GM23338 (cell line): ENCODE measurements at regions not wholly inside any gene's neighbourhood (a gene's known extent, or its start where the extent isn't known, plus 50 kb on each side); places are given as distances from the start of the nearest gene placed in this dataset.

Experiments
- ATAC-seq: fragments of 200-7000 bp; cut with Tn5 transposase; 3 replicates; pipeline ENCODE4 v1.9.1; 2020
- DNase-seq: peaks from one replicate; pipeline ENCODE4 v3.0.0-alpha.2; 2015; ENCODE audit warnings: low spot score
- H2AFZ ChIP-seq: fragments of 200-600 bp; sonication (generic); 2 replicates; pipeline ENCODE4 v1.8.0; 2016; ENCODE audit warnings: antibody characterized with exemption, mild to moderate bottlenecking, moderate library complexity
- H3F3A ChIP-seq: fragments of 200-600 bp; sonication (generic); replicated peaks from 2 replicates; pipeline ENCODE4 v1.8.0; 2017; ENCODE audit warnings: antibody characterized with exemption, mixed run types, low read depth
- H3K27ac ChIP-seq: fragments of 200-600 bp; sonication (generic); 2 replicates; pipeline ENCODE4 v1.6.1; 2016; ENCODE audit warnings: low read depth
- H3K27me3 ChIP-seq: fragments of 200-600 bp; sonication (generic); 2 replicates; pipeline ENCODE4 v1.8.0; 2016; ENCODE audit warnings: mild to moderate bottlenecking, mixed run types, moderate library complexity; ENCODE audit not compliant: insufficient read depth
- H3K36me3 ChIP-seq: fragments of 200-600 bp; sonication (generic); 2 replicates; pipeline ENCODE4 v1.8.0; 2016; ENCODE audit warnings: mild to moderate bottlenecking; ENCODE audit not compliant: insufficient read depth
- H3K4me1 ChIP-seq: fragments of 200-600 bp; sonication (generic); 2 replicates; pipeline ENCODE4 v1.8.0; 2016; ENCODE audit warnings: mild to moderate bottlenecking, moderate library complexity; ENCODE audit not compliant: insufficient read depth
- H3K4me2 ChIP-seq: fragments of 200-600 bp; sonication (generic); 2 replicates; pipeline ENCODE4 v1.7.1; 2017; ENCODE audit warnings: mixed run types
- H3K4me3 ChIP-seq: fragments of 200-600 bp; sonication (generic); 2 replicates; pipeline ENCODE4 v1.6.1; 2016; ENCODE audit warnings: mixed run types
- H3K79me2 ChIP-seq: fragments of 200-600 bp; sonication (generic); replicated peaks from 2 replicates; pipeline ENCODE4 v1.8.0; 2017; ENCODE audit warnings: mild to moderate bottlenecking; ENCODE audit not compliant: insufficient read depth
- H3K9me2 ChIP-seq: fragments of 200-600 bp; sonication (generic); 2 replicates; pipeline ENCODE4 v1.8.0; 2017; ENCODE audit not compliant: insufficient read depth
- H4K20me1 ChIP-seq: fragments of 200-600 bp; sonication (generic); replicated peaks from 2 replicates; pipeline ENCODE4 v1.8.0; 2017; ENCODE audit warnings: mild to moderate bottlenecking; ENCODE audit not compliant: insufficient read depth
- H3K27ac Mint-ChIP-seq: 2 replicates; pipeline ENCODE4 v1.8.0; 2020; ENCODE audit warnings: inconsistent platforms, mild to moderate bottlenecking, moderate library complexity, mixed read lengths
- H3K27me3 Mint-ChIP-seq: 3 replicates; pipeline ENCODE4 v1.8.0; 2022; ENCODE audit warnings: low read depth, mild to moderate bottlenecking, moderate library complexity, mixed read lengths, inconsistent platforms; ENCODE audit not compliant: insufficient read depth, poor library complexity
- H3K36me3 Mint-ChIP-seq: 3 replicates; pipeline ENCODE4 v1.8.0; 2021; ENCODE audit warnings: low read depth, mild to moderate bottlenecking, inconsistent platforms, moderate library complexity, mixed read lengths
- H3K4me1 Mint-ChIP-seq: 3 replicates; pipeline ENCODE4 v1.8.0; 2020; ENCODE audit warnings: mild to moderate bottlenecking, inconsistent platforms, mixed read lengths
- H3K4me3 Mint-ChIP-seq: 3 replicates; pipeline ENCODE4 v1.8.0; 2021; ENCODE audit warnings: moderate library complexity, mild to moderate bottlenecking, inconsistent platforms, mixed read lengths
- H3K9me3 Mint-ChIP-seq: 3 replicates; pipeline ENCODE4 v1.8.0; 2020; ENCODE audit warnings: moderate library complexity, mild to moderate bottlenecking, inconsistent platforms, mixed read lengths
- CREB1 ChIP-seq: fragments of 250-450 bp; sonication (Bioruptor Pico); IDR thresholded peaks from 2 replicates; pipeline ENCODE4 v1.5.0; 2020; ENCODE audit warnings: low read depth, mild to moderate bottlenecking, moderate library complexity
- EZH2 ChIP-seq: fragments of 200-600 bp; sonication (generic); IDR thresholded peaks from one replicate; pipeline ENCODE4 v1.8.0; 2017; ENCODE audit warnings: antibody characterized with exemption, mild to moderate bottlenecking, low read depth; ENCODE audit not compliant: unreplicated experiment
- EZH2phosphoT487 ChIP-seq: fragments of 200-600 bp; sonication (generic); IDR thresholded peaks from one replicate; pipeline ENCODE4 v1.8.1; 2018; ENCODE audit warnings: antibody characterized with exemption; ENCODE audit not compliant: unreplicated experiment
- JUNB ChIP-seq: IDR thresholded peaks from one replicate; pipeline ENCODE4 v1.6.1; 2016; ENCODE audit warnings: antibody characterized with exemption; ENCODE audit not compliant: unreplicated experiment
- NANOG ChIP-seq: IDR thresholded peaks from 2 replicates; pipeline ENCODE4 v1.6.1; 2016; ENCODE audit warnings: antibody characterized with exemption, borderline replicate concordance
- POLR2AphosphoS5 ChIP-seq: IDR thresholded peaks from 2 replicates; pipeline ENCODE4 v1.6.1; 2016; ENCODE audit warnings: antibody characterized with exemption, low read depth
- STAT1 ChIP-seq: IDR thresholded peaks from one replicate; pipeline ENCODE4 v1.6.1; 2016; ENCODE audit warnings: antibody characterized with exemption; ENCODE audit not compliant: unreplicated experiment
- ZNF114 ChIP-seq: fragments of 250-450 bp; sonication (Bioruptor Pico); IDR thresholded peaks from 2 replicates; pipeline ENCODE4 v1.5.0; 2020; ENCODE audit warnings: mild to moderate bottlenecking, moderate library complexity
- ZNF331 ChIP-seq: fragments of 250-450 bp; sonication (Bioruptor Pico); IDR thresholded peaks from 2 replicates; pipeline ENCODE4 v1.5.0; 2020; ENCODE audit warnings: low read depth, mild to moderate bottlenecking, moderate library complexity
- TF ChIP-seq, protein P1 (sequence below): fragments of 250-450 bp; sonication (Bioruptor Pico); IDR thresholded peaks from 2 replicates; pipeline ENCODE4 v1.5.0; 2020; ENCODE audit warnings: mild to moderate bottlenecking, moderate library complexity
- TF ChIP-seq, protein P2 (sequence below): IDR thresholded peaks from one replicate; pipeline ENCODE4 v1.6.1; 2018; ENCODE audit warnings: antibody characterized with exemption; ENCODE audit not compliant: unreplicated experiment
- TF ChIP-seq, protein P3 (sequence below), 2 experiments: fragments of 200-600 bp in 1 of 2; sonication (generic) in 1 of 2; conservative IDR thresholded peaks; 2 replicates each; pipeline versions ENCODE4 v1.5.1 to v1.6.1; 2016 to 2017; ENCODE audit warnings: antibody characterized with exemption in 2 of 2, low read depth in 2 of 2, mild to moderate bottlenecking in 2 of 2, moderate library complexity in 1 of 2
- TF ChIP-seq, protein P4 (sequence below): IDR thresholded peaks from 2 replicates; pipeline ENCODE4 v1.6.1; 2016; ENCODE audit warnings: antibody characterized with exemption

DNA sequence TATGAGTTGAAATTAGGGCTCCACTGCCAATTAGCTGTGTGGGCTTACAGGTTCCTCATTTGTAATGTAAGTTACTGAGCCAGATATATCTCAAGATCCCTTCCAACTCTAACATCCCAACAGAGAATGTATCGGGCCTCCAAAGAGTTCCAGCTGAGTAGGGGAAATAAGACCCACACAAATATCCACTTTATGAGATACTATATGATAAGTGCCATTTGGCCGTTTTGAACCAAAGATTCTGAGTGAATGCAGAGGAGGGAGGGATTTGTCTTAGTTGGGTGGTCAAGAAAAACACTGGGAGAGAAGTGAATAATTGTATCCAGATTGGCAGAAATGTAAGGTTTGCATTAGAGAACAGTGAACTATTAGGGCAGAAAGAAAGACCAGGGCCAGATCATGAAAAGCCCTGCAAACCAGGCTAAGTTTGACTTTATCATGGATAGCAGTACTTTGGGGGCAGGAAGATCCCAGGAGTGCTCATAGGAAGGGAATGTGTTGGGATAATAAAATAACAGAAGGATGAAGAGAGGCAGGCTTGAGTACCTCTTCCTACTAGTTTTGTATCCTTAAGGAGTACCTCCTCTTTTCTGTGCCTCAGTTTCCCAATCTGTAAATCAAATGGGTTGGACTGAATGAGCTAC lies 63.9 kb downstream of the RPL27A start:
- Histone ChIP-seq H3K79me2 (no peaks in the 10 kb centered on the region), H3K27me3 (no peaks in the 10 kb centered on the region), H3K4me3 (no peak overlapping the region), H3K36me3 (no peaks in the 10 kb centered on the region), H3K27ac (no peak overlapping the region), H3K4me2 (no peak overlapping the region), H3F3A (no peaks in the 10 kb centered on the region), H4K20me1 (no peaks in the 10 kb centered on the region), H2AFZ (no peak overlapping the region), H3K9me2 (0 out of 2 replicates have a peak, but pooled peaks cover 4% of the 10 kb centered on the region), H3K4me1 (no peaks in the 10 kb centered on the region)
- Mint-ChIP-seq H3K4me1 (peaks cover 18% of the 10 kb centered on the region), H3K9me3 (peaks cover 2% of the 10 kb centered on the region), H3K27ac (no peak overlapping the region), H3K36me3 (peaks cover 5% of the 10 kb centered on the region; the same call in 2 of the 3 replicates), H3K4me3 (no peak overlapping the region), H3K27me3 (peaks cover 8% of the 10 kb centered on the region)
- no peak for DNase-seq
- ATAC-seq = no peak
- TF ChIP-seq JUNB (no peak), ZNF331 (CRISPR knock-in tag) (no peak), EZH2phosphoT487 (no peak), STAT1 (no peak), ZNF114 (CRISPR knock-in tag) (no peak), EZH2 (no peak), CREB1 (CRISPR knock-in tag) (no peak), NANOG (no peak), POLR2AphosphoS5 (no peak)
- TF ChIP-seq, protein P1, sequence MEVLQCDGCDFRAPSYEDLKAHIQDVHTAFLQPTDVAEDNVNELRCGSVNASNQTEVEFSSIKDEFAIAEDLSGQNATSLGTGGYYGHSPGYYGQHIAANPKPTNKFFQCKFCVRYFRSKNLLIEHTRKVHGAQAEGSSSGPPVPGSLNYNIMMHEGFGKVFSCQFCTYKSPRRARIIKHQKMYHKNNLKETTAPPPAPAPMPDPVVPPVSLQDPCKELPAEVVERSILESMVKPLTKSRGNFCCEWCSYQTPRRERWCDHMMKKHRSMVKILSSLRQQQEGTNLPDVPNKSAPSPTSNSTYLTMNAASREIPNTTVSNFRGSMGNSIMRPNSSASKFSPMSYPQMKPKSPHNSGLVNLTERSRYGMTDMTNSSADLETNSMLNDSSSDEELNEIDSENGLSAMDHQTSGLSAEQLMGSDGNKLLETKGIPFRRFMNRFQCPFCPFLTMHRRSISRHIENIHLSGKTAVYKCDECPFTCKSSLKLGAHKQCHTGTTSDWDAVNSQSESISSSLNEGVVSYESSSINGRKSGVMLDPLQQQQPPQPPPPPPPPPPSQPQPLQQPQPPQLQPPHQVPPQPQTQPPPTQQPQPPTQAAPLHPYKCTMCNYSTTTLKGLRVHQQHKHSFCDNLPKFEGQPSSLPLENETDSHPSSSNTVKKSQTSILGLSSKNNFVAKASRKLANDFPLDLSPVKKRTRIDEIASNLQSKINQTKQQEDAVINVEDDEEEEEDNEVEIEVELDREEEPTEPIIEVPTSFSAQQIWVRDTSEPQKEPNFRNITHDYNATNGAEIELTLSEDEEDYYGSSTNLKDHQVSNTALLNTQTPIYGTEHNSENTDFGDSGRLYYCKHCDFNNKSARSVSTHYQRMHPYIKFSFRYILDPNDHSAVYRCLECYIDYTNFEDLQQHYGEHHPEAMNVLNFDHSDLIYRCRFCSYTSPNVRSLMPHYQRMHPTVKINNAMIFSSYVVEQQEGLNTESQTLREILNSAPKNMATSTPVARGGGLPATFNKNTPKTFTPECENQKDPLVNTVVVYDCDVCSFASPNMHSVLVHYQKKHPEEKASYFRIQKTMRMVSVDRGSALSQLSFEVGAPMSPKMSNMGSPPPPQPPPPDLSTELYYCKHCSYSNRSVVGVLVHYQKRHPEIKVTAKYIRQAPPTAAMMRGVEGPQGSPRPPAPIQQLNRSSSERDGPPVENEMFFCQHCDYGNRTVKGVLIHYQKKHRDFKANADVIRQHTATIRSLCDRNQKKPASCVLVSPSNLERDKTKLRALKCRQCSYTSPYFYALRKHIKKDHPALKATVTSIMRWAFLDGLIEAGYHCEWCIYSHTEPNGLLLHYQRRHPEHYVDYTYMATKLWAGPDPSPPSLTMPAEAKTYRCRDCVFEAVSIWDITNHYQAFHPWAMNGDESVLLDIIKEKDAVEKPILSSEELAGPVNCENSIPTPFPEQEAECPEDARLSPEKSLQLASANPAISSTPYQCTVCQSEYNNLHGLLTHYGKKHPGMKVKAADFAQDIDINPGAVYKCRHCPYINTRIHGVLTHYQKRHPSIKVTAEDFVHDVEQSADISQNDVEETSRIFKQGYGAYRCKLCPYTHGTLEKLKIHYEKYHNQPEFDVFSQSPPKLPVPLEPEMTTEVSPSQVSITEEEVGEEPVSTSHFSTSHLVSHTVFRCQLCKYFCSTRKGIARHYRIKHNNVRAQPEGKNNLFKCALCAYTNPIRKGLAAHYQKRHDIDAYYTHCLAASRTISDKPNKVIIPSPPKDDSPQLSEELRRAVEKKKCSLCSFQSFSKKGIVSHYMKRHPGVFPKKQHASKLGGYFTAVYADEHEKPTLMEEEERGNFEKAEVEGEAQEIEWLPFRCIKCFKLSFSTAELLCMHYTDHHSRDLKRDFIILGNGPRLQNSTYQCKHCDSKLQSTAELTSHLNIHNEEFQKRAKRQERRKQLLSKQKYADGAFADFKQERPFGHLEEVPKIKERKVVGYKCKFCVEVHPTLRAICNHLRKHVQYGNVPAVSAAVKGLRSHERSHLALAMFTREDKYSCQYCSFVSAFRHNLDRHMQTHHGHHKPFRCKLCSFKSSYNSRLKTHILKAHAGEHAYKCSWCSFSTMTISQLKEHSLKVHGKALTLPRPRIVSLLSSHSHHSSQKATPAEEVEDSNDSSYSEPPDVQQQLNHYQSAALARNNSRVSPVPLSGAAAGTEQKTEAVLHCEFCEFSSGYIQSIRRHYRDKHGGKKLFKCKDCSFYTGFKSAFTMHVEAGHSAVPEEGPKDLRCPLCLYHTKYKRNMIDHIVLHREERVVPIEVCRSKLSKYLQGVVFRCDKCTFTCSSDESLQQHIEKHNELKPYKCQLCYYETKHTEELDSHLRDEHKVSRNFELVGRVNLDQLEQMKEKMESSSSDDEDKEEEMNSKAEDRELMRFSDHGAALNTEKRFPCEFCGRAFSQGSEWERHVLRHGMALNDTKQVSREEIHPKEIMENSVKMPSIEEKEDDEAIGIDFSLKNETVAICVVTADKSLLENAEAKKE = no peak
- TF ChIP-seq, protein P2, sequence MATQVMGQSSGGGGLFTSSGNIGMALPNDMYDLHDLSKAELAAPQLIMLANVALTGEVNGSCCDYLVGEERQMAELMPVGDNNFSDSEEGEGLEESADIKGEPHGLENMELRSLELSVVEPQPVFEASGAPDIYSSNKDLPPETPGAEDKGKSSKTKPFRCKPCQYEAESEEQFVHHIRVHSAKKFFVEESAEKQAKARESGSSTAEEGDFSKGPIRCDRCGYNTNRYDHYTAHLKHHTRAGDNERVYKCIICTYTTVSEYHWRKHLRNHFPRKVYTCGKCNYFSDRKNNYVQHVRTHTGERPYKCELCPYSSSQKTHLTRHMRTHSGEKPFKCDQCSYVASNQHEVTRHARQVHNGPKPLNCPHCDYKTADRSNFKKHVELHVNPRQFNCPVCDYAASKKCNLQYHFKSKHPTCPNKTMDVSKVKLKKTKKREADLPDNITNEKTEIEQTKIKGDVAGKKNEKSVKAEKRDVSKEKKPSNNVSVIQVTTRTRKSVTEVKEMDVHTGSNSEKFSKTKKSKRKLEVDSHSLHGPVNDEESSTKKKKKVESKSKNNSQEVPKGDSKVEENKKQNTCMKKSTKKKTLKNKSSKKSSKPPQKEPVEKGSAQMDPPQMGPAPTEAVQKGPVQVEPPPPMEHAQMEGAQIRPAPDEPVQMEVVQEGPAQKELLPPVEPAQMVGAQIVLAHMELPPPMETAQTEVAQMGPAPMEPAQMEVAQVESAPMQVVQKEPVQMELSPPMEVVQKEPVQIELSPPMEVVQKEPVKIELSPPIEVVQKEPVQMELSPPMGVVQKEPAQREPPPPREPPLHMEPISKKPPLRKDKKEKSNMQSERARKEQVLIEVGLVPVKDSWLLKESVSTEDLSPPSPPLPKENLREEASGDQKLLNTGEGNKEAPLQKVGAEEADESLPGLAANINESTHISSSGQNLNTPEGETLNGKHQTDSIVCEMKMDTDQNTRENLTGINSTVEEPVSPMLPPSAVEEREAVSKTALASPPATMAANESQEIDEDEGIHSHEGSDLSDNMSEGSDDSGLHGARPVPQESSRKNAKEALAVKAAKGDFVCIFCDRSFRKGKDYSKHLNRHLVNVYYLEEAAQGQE = no peak
- TF ChIP-seq, protein P3, sequence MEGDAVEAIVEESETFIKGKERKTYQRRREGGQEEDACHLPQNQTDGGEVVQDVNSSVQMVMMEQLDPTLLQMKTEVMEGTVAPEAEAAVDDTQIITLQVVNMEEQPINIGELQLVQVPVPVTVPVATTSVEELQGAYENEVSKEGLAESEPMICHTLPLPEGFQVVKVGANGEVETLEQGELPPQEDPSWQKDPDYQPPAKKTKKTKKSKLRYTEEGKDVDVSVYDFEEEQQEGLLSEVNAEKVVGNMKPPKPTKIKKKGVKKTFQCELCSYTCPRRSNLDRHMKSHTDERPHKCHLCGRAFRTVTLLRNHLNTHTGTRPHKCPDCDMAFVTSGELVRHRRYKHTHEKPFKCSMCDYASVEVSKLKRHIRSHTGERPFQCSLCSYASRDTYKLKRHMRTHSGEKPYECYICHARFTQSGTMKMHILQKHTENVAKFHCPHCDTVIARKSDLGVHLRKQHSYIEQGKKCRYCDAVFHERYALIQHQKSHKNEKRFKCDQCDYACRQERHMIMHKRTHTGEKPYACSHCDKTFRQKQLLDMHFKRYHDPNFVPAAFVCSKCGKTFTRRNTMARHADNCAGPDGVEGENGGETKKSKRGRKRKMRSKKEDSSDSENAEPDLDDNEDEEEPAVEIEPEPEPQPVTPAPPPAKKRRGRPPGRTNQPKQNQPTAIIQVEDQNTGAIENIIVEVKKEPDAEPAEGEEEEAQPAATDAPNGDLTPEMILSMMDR (conservative IDR thresholded peaks at IDR 0.05; ENCODE audit: low read depth in 2 of 2) = no peak
- TF ChIP-seq, protein P4, sequence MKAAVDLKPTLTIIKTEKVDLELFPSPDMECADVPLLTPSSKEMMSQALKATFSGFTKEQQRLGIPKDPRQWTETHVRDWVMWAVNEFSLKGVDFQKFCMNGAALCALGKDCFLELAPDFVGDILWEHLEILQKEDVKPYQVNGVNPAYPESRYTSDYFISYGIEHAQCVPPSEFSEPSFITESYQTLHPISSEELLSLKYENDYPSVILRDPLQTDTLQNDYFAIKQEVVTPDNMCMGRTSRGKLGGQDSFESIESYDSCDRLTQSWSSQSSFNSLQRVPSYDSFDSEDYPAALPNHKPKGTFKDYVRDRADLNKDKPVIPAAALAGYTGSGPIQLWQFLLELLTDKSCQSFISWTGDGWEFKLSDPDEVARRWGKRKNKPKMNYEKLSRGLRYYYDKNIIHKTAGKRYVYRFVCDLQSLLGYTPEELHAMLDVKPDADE = no peak
